T-cell (primary cell): ENCODE measurements at regions not wholly inside any gene's neighbourhood (a gene's known extent, or its start where the extent isn't known, plus 50 kb on each side); places are given as distances from the start of the nearest gene placed in this dataset.

Experiments
- ATAC-seq, 4 experiments: fragments of 200-7000 bp in 3 of 4; fragments of 150-1000 bp in 1 of 4; cut with Tn5 transposase; replicated peaks in 1 of 4; 1 replicate in 3 of 4; 2 replicates in 1 of 4; pipeline ENCODE4 v1.10.0; 2021; ENCODE audit warnings: moderate library complexity in 3 of 4, mild to moderate bottlenecking in 2 of 4, moderate number of reproducible peaks in 1 of 4
- CTCF ChIA-PET, 2 donors: fragments of 300-600 bp; sonication (Branson Sonifier 250); formaldehyde crosslinking; loops; one replicate each; lab custom pipeline; 2022; ENCODE audit warnings: antibody characterized with exemption in 2 of 2; lab: Charles Lee
- POLR2A ChIA-PET, 2 donors: fragments of 300-600 bp; sonication (Branson Sonifier 250); formaldehyde crosslinking; loops; one replicate each; lab custom pipeline; 2022; ENCODE audit warnings: antibody characterized with exemption in 2 of 2; lab: Charles Lee
- DNase-seq, 35 experiments: peaks; one replicate each; pipeline versions ENCODE4 v3.0.0 to v3.0.0-alpha.2; 2013 to 2023
- H3K27ac ChIP-seq: one replicate; pipeline ENCODE4 v1.5.1; 2013; ENCODE audit warnings: low read length
- H3K27me3 ChIP-seq, 2 experiments: replicated peaks in 1 of 2; 1 replicate in 1 of 2; 2 replicates in 1 of 2; pipeline versions ENCODE4 v1.6.1 to v1.7.0; 2013; ENCODE audit warnings: low read length in 1 of 2, mixed read lengths in 1 of 2; ENCODE audit not compliant: control insufficient read depth in 2 of 2, insufficient read depth in 2 of 2; ENCODE audit errors: extremely low read depth in 1 of 2
- H3K36me3 ChIP-seq, 2 donors: 1 replicate in 1 of 2; 2 replicates in 1 of 2; pipeline versions ENCODE4 v1.6.1 to v1.7.0; 2013; ENCODE audit warnings: low read length in 1 of 2; ENCODE audit not compliant: control insufficient read depth in 2 of 2, insufficient read depth in 1 of 2; ENCODE audit errors: extremely low read depth in 1 of 2
- H3K4me1 ChIP-seq, 2 experiments: 1 replicate in 1 of 2; 2 replicates in 1 of 2; pipeline versions ENCODE4 v1.6.1 to v1.7.0; 2013; ENCODE audit warnings: low read length in 2 of 2, mixed read lengths in 1 of 2; ENCODE audit not compliant: insufficient read depth in 2 of 2, control insufficient read depth in 1 of 2; ENCODE audit errors: extremely low read depth in 1 of 2
- H3K4me3 ChIP-seq, 2 donors: 1 replicate in 1 of 2; 2 replicates in 1 of 2; pipeline versions ENCODE4 v1.5.1 to v1.7.0; 2013; ENCODE audit warnings: mild to moderate bottlenecking in 2 of 2, low read length in 1 of 2, moderate library complexity in 1 of 2; ENCODE audit not compliant: control insufficient read depth in 1 of 2; ENCODE audit errors: extremely low read depth in 1 of 2
- H3K9me3 ChIP-seq: 2 replicates; pipeline ENCODE4 v1.7.0; 2013
- H3K27ac Mint-ChIP-seq, 2 donors: one replicate each; pipeline ENCODE4 v1.8.0; 2020 to 2021; ENCODE audit warnings: mild to moderate bottlenecking in 2 of 2, mixed read lengths in 2 of 2
- H3K27me3 Mint-ChIP-seq, 2 donors: one replicate each; pipeline ENCODE4 v1.8.0; 2021 to 2022; ENCODE audit warnings: mixed read lengths in 2 of 2
- H3K36me3 Mint-ChIP-seq: one replicate; pipeline ENCODE4 v1.8.0; 2021; ENCODE audit warnings: mixed read lengths
- H3K4me1 Mint-ChIP-seq, 3 donors: one replicate each; pipeline ENCODE4 v1.8.0; 2020 to 2022; ENCODE audit warnings: mixed read lengths in 3 of 3, mild to moderate bottlenecking in 1 of 3
- H3K4me3 Mint-ChIP-seq, 3 donors: one replicate each; pipeline ENCODE4 v1.8.0; 2020 to 2022; ENCODE audit warnings: mild to moderate bottlenecking in 3 of 3, mixed read lengths in 3 of 3, moderate library complexity in 3 of 3
- H3K9me3 Mint-ChIP-seq, 3 donors: one replicate each; pipeline ENCODE4 v1.8.0; 2020 to 2022; ENCODE audit warnings: mixed read lengths in 3 of 3
- WGBS: methylation state at CpG from one replicate; pipeline ENCODE4 v1.1.5; 2013; ENCODE audit warnings: missing lambda C conversion rate; ENCODE audit not compliant: insufficient coverage; 5-methylcytosine and 5-hydroxymethylcytosine counted together

DNA sequence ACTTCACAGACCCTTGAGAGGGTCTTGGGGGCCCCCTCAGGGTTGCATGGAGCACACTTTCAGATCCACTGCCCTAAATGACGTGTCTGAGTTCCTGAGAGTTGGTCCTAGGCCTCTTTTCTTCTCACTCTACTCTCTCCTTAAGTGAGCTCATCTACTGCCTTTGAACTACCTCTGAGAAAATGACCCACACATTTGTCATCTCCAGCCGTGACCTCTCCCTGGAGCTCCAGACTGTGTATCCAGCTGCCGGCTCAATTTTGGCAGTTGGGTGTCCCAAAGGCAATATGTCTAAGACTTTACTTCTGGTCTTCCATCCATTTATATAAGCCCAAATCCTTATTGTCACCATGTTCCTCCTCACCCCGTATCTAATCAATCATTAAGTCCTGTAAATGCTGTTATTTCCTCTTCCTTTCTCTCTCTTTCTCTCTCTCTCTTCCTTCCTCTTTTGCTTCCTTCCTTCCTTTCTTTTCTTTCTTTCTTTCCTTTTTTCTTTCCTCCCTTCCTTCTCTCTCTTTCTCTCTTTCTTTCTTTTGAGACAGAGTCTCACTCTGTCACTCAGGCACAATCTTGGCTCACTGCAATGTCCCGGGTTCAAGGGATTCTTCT lies 51.2 kb upstream of the HSPA9 start:
- no peak overlapping the region for H3K27ac ChIP-seq
- Mint-ChIP-seq H3K27me3 (peaks cover 46 to 51% of the 10 kb centered on the region in 2 donors), H3K4me3 (no peak overlapping the region), H3K27ac (no peak overlapping the region), H3K4me1 (no peaks in the 10 kb centered on the region), H3K9me3 (no peaks in the 10 kb centered on the region), H3K36me3 (no peaks in the 10 kb centered on the region)
- 88% methylated on average over 4 of the region's 5 CpGs for WGBS
- H3K27me3 ChIP-seq, result peaks cover 0 to 52% of the 10 kb centered on the region in 2 experiments
- H3K9me3 ChIP-seq, result no peaks in the 10 kb centered on the region
- CTCF ChIA-PET, result no interaction called here
- no peaks in the 10 kb centered on the region for H3K36me3 ChIP-seq
- ATAC-seq, result no peak
- H3K4me1 ChIP-seq, result no peaks in the 10 kb centered on the region
- POLR2A ChIA-PET, result no interaction called here
- no peak overlapping the region for H3K4me3 ChIP-seq
- DNase-seq, result no peak

- no peaks in the 10 kb centered on the region for H3K4me1 Mint-ChIP-seq
- WGBS, result 90% methylated on average over 4 of the region's 6 CpGs
- Histone ChIP-seq H3K4me1 (no peaks in the 10 kb centered on the region), H3K27me3 (peaks cover 0 to 46% of the 10 kb centered on the region in 2 experiments), H3K4me3 (no peak overlapping the region), H3K27ac (no peak overlapping the region), H3K9me3 (no peaks in the 10 kb centered on the region), H3K36me3 (no peaks in the 10 kb centered on the region)
- no peak overlapping the region for H3K27ac Mint-ChIP-seq
- H3K27me3 Mint-ChIP-seq, result peaks cover 48 to 57% of the 10 kb centered on the region in 2 donors
- H3K4me3 Mint-ChIP-seq, result no peak overlapping the region
- H3K9me3 Mint-ChIP-seq, result no peaks in the 10 kb centered on the region
- ATAC-seq, result no peak
- POLR2A ChIA-PET, result no interaction called here
- no peaks in the 10 kb centered on the region for H3K36me3 Mint-ChIP-seq
- CTCF ChIA-PET, result no interaction called here
- DNase-seq, result no peak
Measured at GRCh38 chr5:138625134-138625533, 49.9 kb upstream of the HSPA9 start.
